Astrocyte of the hippocampus (primary cell): ENCODE measurements at regions not wholly inside any gene's neighbourhood (a gene's known extent, or its start where the extent isn't known, plus 50 kb on each side); places are given as distances from the start of the nearest gene placed in this dataset.

Experiments used
- DNase-seq: peaks from one replicate; pipeline ENCODE4 v3.0.0; 2011; ENCODE audit warnings: low read depth, low spot score

GRCh38 chr6:80463197-80463596, 356.7 kb downstream of the BCKDHB start:
- no peak for DNase-seq

GRCh38 chr6:80460257-80460865, 353.9 kb downstream of the BCKDHB start:
- peak; percentile 7 for DNase-seq

DNA sequence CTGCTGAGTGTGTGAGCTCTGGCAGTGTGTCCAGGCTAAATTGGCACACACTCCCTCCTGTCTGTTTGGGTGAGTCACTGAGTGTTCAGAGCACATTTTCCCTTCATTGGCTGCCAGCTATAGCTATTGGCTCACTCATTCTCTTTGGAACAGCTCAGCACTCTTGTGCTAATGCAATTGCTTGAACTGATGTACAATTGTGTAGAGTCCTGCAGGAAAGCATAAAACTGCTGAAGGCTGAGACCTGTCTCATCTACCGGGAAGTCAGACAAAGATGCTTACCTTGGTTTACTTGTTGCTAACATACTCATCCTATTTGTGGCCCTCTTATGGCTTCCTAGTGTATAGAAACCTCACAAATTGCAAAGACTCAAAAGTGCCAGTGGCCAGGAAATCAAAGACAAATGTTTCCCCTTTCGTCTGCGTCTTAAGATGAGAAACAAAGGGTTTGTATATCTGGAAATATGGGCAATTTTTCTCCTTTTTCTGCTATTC, 351.0 kb downstream of the BCKDHB start:
- peak; percentile 95 for DNase-seq

GRCh38 chr6:80456724-80457438, 350.4 kb downstream of the BCKDHB start:
- DNase-seq = no peak

DNA sequence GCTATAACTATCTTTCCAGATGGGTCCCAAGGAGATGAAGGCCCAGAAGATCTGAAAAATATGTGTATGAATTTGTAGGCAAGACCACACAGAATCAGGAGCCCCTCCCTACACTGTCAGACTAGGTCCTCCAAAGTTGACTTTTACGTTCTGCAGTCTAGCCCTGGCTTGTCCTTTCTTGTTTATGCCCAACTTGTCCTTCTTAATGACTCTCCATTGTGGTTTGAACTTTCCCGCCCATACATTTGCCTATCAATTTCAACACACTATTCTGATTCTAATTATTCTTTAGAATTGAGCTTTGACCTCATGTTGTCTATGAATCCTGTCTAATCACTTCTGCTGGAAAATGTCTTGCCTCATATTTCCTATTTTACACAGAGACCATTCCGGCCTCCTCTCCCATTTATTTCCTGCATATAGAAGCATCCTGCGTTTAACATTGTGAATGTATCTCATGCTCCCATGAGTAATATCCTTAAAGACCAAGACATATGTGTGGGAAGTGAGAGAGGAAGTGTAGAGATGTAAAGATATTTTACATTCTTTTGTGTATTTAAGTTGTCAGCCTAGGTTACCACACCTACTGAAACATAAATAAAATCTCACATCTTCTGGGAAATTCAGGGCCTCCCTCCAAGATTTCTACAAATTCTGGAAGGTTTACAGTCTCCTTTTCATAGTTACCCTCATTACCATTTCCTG, 348.3 kb downstream of the BCKDHB start:
- DNase-seq = no peak

GRCh38 chr6:80454197-80454596, 347.7 kb downstream of the BCKDHB start:
- peak; percentile 94 for DNase-seq

- DNase-seq = no peak
Observed at GRCh38 chr6:80449726-80450125, 343.3 kb downstream of the BCKDHB start.

DNA sequence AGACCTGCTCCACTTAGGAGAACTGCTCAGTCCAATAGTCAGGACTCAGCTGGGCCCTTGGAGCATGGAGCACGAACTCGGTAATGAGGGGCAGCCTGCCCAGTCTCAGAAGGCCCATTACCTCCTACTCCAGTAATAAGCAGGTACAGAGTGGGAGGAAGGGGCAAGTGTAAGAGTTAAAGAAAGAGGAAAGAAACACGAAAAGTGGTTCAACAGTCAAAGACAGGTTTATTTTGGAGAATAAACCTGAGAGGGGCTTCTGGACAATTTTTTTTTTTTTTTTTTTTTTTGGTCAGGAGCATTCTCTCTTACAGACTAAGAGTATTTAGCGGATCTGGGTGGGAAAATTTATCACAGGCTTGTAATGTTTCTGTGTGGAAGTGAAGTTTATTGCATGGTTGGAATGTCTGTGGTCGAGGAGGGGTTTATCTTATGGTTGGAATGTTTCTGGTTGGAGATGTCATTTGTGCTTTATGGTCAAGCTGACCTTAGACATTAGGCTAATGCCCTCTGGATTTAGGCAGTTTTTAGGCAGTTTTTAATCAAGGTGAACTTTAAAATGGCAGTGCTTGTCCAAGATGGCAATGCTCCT, 340.1 kb downstream of the BCKDHB start:
- no peak for DNase-seq

DNA sequence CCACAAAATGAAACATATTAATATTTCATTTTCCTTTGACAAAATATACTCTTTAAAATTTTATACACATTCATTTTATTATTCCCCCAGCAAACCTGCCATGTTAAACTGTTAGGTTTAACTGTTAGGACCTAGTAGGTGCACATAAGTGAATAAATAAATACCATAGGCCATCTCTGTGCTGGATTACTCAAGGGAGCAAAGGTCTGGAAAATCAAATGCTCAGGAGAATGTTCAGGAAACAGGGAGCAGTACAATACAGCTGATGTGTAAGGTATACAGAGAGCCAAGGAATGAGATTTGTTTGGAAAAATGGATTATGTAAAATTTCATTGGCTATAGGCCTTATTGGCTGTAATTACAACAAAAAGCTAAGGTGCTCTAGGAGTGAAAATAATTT, 339.3 kb downstream of the BCKDHB start:
- DNase-seq = no peak

GRCh38 chr6:80442366-80442765, 335.9 kb downstream of the BCKDHB start:
- DNase-seq = no peak

GRCh38 chr6:80441131-80441530, 334.7 kb downstream of the BCKDHB start:
- DNase-seq = no peak

GRCh38 chr6:80440496-80441115, 334.1 kb downstream of the BCKDHB start:
- peak; percentile 47 for DNase-seq

- DNase-seq = no peak
Observed at GRCh38 chr6:80439721-80440470, 333.4 kb downstream of the BCKDHB start.

GRCh38 chr6:80438772-80439171, 332.3 kb downstream of the BCKDHB start:
- DNase-seq = peak; percentile 66

DNA sequence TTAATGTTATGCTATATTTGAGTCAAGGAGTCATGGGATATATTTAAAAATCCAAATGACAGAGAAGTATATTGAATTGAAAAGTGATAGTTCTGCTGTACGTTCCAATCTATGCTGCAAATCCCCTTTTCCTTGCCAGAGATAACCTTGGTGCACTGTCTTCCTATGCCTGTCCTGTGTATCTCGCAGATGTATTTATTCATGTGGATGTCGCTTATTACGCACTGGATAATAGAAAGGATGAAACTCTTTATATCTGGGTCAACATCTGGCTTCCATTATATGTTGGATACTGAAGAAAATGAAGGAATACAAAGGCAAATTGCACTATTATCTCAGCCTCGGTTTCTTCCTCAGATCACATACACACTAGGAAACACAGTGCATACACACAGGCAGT, 331.3 kb downstream of the BCKDHB start:
- no peak for DNase-seq

DNA sequence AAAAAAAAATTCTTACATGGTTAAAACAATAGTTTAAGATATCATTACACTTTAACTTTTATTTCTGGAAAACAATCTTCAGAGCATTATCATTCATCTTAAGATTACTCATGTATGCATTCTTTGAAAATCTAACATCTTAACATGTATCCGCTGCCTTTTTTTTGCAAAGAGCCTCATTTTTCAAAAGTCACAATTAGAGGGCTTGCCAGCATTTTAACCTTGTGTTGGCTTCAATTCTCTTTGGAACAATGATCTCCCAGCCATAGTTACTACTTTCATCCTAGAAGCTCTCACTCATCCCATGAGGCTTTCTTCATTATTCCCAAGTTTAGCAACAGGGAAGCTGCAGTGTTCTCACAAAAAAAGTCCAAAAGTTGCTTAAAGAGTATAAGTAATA, 330.8 kb downstream of the BCKDHB start:
- DNase-seq = no peak

GRCh38 chr6:80436663-80437062, 330.2 kb downstream of the BCKDHB start:
- no peak for DNase-seq

DNA sequence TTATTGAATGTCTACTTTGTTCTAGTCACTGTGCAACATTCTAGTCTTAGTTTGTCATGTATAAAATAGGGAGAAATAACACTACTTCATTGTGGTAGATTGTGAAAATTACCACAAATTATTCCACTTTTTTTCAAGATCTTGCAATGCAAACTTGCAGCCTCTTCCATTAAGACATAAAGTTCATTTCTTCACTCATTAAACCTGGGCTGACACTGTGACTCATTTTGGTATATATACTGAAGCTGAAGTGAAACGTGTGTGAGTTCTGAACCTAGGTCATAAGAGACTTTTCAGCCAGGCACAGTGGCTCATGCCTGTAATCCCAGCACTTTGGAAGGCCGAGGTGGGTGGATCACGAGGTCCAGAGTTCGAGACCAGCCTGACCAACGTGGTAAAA, 329.0 kb downstream of the BCKDHB start:
- no peak for DNase-seq

GRCh38 chr6:80434691-80435350, 328.4 kb downstream of the BCKDHB start:
- DNase-seq = no peak

DNA sequence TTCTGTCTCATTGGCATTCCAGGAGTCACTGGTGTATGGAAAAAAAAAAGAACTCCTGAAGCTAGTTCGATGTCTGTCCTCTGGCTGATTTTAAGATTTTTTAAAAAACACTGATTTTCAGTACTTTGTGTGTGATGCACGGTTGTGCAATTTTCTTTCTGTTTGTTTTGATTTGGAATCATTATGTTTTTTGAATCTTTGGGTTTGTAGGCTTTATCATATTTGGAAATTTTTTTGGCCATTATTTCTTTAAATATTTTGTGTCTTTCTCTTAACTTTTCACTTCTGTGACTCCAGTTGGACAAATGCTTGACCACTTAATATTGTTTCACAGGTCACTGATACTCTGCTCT, 327.2 kb downstream of the BCKDHB start:
- DNase-seq = no peak
